Brain microvascular endothelial cell (primary cell): ENCODE measurements at regions not wholly inside any gene's neighbourhood (a gene's known extent, or its start where the extent isn't known, plus 50 kb on each side); places are given as distances from the start of the nearest gene placed in this dataset.
A peak's percentile ranks its signal among the peaks of the same experiment; 100 is the strongest.

ENCODE experiments used
- DNase-seq: peaks from one replicate; pipeline ENCODE4 v3.0.0-alpha.2; 2020
- H3K27ac ChIP-seq: fragments of 250-450 bp; sonication (Bioruptor Pico); 2 replicates; pipeline ENCODE4 v1.5.1; 2020; ENCODE audit warnings: mild to moderate bottlenecking, moderate library complexity
- H3K27me3 ChIP-seq: fragments of 250-450 bp; sonication (Bioruptor Pico); replicated peaks from 2 replicates; pipeline ENCODE4 v1.5.1; 2020; ENCODE audit warnings: mild to moderate bottlenecking
- H3K36me3 ChIP-seq: fragments of 250-450 bp; sonication (Bioruptor Pico); replicated peaks from 2 replicates; pipeline ENCODE4 v1.5.1; 2020; ENCODE audit warnings: mild to moderate bottlenecking
- H3K4me3 ChIP-seq: 2 replicates; pipeline ENCODE4 v1.5.1; 2011; ENCODE audit warnings: low read depth, mild to moderate bottlenecking, control low read depth, low read length, moderate library complexity
- CTCF ChIP-seq: IDR thresholded peaks from 2 replicates; pipeline ENCODE4 v1.5.1; 2011; ENCODE audit warnings: low read depth, mild to moderate bottlenecking, moderate library complexity, low read length, control low read depth, inconsistent platforms; ENCODE audit errors: missing control alignments
- in situ Hi-C: cut with HindIII; loops from 2 replicates; pipeline ENCODE4 v1.10.0; 2017; ENCODE audit warnings: low sequenced_read_pairs, low pct_ligation_motif_present

DNA sequence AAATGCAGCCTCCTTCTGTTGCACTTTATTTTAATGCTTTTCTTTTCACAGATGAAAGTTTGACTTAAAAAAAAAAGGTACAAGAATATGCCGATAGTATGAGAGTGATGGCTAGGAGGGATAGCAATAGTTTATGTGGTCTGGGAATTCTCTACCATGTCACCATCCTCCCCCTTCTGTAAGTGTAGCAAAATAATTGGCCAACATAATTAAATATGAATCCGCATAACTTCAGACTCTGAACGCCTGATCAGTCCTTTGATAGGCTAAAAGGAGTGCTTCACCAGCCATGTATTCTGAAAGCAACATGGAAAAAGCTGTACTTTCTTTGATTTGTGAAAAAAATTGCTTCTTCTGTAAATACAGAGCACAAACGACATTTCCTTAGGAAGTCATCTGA lies 95.7 kb upstream of the TTC29 start:
- TF ChIP-seq CTCF = no peak
- no peaks in the 10 kb centered on the region for H3K36me3 ChIP-seq
- DNase-seq = no peak
- H3K27me3 ChIP-seq = no peaks in the 10 kb centered on the region
- no peak overlapping the region for H3K4me3 ChIP-seq
- no peak overlapping the region for H3K27ac ChIP-seq
- in situ Hi-C loops = no loop called here

- no peak for DNase-seq
- no peaks in the 10 kb centered on the region for H3K27me3 ChIP-seq
- no peak overlapping the region for H3K4me3 ChIP-seq
- no peaks in the 10 kb centered on the region for H3K36me3 ChIP-seq
- TF ChIP-seq CTCF = no peak
- H3K27ac ChIP-seq = no peak overlapping the region
- in situ Hi-C loops = no loop called here
Measured at GRCh38 chr4:147042046-147042445, 96.4 kb upstream of the TTC29 start.

GRCh38 chr4:147044241-147044640 lies 98.6 kb upstream of the TTC29 start:
- Histone ChIP-seq H3K27ac (no peak overlapping the region), H3K27me3 (no peaks in the 10 kb centered on the region), H3K36me3 (no peaks in the 10 kb centered on the region), H3K4me3 (no peak overlapping the region)
- in situ Hi-C loops = no loop called here
- DNase-seq = no peak
- TF ChIP-seq CTCF = no peak

GRCh38 chr4:147049946-147050345 lies 104.3 kb upstream of the TTC29 start:
- H3K36me3 ChIP-seq = no peaks in the 10 kb centered on the region
- H3K27ac ChIP-seq = no peak overlapping the region
- no peak overlapping the region for H3K4me3 ChIP-seq
- H3K27me3 ChIP-seq = no peaks in the 10 kb centered on the region
- DNase-seq = no peak
- in situ Hi-C loops = no loop called here
- no peak for TF ChIP-seq CTCF

DNA sequence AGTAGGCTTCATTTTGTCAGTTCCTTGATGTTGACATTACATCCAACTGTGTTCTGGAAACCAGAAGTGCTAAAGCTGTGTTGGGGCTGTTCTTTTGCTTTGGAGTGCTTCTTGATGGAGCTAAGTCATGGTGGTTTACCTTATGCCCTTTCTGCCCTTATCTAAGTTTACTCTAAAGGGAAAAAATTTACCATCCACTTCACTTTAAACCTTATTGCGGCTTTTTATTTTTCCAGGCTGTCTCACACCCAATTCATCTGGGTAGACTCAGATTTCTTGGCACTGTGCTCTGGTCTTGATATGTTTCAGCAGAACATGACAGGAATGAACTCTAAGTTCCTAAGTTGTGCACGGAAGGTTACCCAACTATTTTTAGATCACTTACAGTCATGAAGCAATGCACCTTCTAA lies 104.7 kb upstream of the TTC29 start:
- peak; percentile 3 for DNase-seq
- no peaks in the 10 kb centered on the region for H3K36me3 ChIP-seq
- no peak overlapping the region for H3K27ac ChIP-seq
- in situ Hi-C loops = no loop called here
- no peak overlapping the region for H3K4me3 ChIP-seq
- H3K27me3 ChIP-seq = no peaks in the 10 kb centered on the region
- TF ChIP-seq CTCF = no peak

- H3K4me3 ChIP-seq = no peak overlapping the region
- H3K27me3 ChIP-seq = no peaks in the 10 kb centered on the region
- H3K36me3 ChIP-seq = no peaks in the 10 kb centered on the region
- no peak overlapping the region for H3K27ac ChIP-seq
- TF ChIP-seq CTCF = no peak
- in situ Hi-C loops = no loop called here
- no peak for DNase-seq
Measured at GRCh38 chr4:147052361-147052760, 106.7 kb upstream of the TTC29 start.
